Sigmoid colon (tissue), 6 donors: ENCODE measurements at regions not wholly inside any gene's neighbourhood (a gene's known extent, or its start where the extent isn't known, plus 50 kb on each side); places are given as distances from the start of the nearest gene placed in this dataset.

Experiments used
- DNase-seq: peaks from one replicate; pipeline ENCODE4 v3.0.0-alpha.2; 2019
- H3K27ac ChIP-seq, 4 donors: fragments of 200-600 bp; sonication (generic); one replicate each; pipeline ENCODE4 v1.5.1; 2016 to 2019; ENCODE audit warnings: mild to moderate bottlenecking in 1 of 4
- H3K27me3 ChIP-seq, 3 donors: fragments of 200-600 bp; sonication (generic); one replicate each; pipeline ENCODE4 v1.5.1; 2019; ENCODE audit warnings: mild to moderate bottlenecking in 1 of 3
- H3K36me3 ChIP-seq, 4 donors: fragments of 200-600 bp; sonication (generic); one replicate each; pipeline ENCODE4 v1.5.1; 2016 to 2019
- H3K4me1 ChIP-seq, 4 donors: fragments of 200-600 bp; sonication (generic); one replicate each; pipeline ENCODE4 v1.5.1; 2017 to 2019
- H3K4me3 ChIP-seq, 4 donors: fragments of 200-600 bp; sonication (generic); one replicate each; pipeline ENCODE4 v1.5.1; 2017 to 2019; ENCODE audit warnings: mild to moderate bottlenecking in 2 of 4, moderate library complexity in 1 of 4
- H3K9me3 ChIP-seq, 4 donors: fragments of 200-600 bp in 3 of 4; sonication (generic) in 3 of 4; one replicate each; pipeline versions ENCODE4 v1.5.1 to v1.6.1; 2013 to 2019
- EP300 ChIP-seq, 4 donors: sonication (generic); formaldehyde crosslinking; IDR thresholded peaks; one replicate each; pipeline ENCODE4 v1.6.1; 2017; ENCODE audit warnings: antibody characterized with exemption in 4 of 4
- POLR2A ChIP-seq, 2 donors: fragments of 450-650 bp; IDR thresholded peaks; one replicate each; pipeline ENCODE4 v1.6.1; 2016; ENCODE audit warnings: antibody characterized with exemption in 2 of 2, mild to moderate bottlenecking in 2 of 2, moderate library complexity in 2 of 2
- POLR2AphosphoS5 ChIP-seq, 4 donors: sonication (generic); formaldehyde crosslinking; IDR thresholded peaks; one replicate each; pipeline ENCODE4 v1.6.1; 2017; ENCODE audit warnings: antibody characterized with exemption in 4 of 4
- WGBS, 2 donors: extraction: QIAGEN DNeasy Blood & Tissue Kit; methylation state at CpG; one replicate each; pipeline ENCODE4 v1.1.7; 2013; 5-methylcytosine and 5-hydroxymethylcytosine counted together
- intact Hi-C: fragments of 100-400 bp; cut with DNase I; formaldehyde crosslinking; loops from one replicate; pipeline ENCODE4 v1.15.1; 2023
- TF ChIP-seq, protein P1 (sequence below), 4 experiments: fragments of 450-650 bp in 3 of 4; fragments of 200-600 bp in 1 of 4; IDR thresholded peaks; one replicate each; pipeline ENCODE4 v1.5.1; 2016 to 2019; ENCODE audit warnings: antibody characterized with exemption in 4 of 4, mild to moderate bottlenecking in 3 of 4, moderate library complexity in 2 of 4
- donor health status: healthy with polysubstance abuse.
- donor health status: healthy.

DNA sequence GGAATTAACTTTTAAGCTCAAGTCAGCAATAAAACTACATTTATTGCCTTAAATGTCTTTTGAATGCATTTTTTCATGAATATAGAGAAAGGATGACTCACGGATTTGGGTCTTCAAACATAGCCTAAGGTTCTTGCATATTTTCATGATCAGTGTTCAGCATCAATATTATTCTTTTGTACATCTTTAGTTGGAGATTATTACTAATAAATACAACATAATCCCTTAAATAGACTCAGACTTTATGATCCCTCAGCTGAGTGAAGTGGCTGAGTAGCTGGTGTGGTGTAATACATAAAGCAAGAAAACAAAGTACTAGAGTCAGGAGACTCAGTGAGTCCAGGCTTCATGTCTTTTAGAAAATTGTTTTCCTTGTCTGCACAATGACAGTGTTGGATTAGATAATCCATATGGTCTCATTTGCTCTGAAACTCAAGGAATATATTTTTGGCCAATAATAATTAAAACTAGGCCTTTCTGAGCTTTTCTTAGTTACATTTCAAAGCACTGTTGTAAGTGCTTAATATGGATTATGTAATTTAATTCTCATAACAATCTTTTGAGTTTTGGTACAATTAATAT lies 78.3 kb upstream of the UNC5C start:
- no peaks in the 10 kb centered on the region for H3K36me3 ChIP-seq
- 63 to 77% methylated on average over 1 of the region's 1 CpG for WGBS, 2 donors
- no peak for DNase-seq
- H3K27ac ChIP-seq: no peak overlapping the region
- H3K4me1 ChIP-seq: no peaks in the 10 kb centered on the region
- no peaks in the 10 kb centered on the region for H3K9me3 ChIP-seq
- intact Hi-C loops: no loop called here
- H3K4me3 ChIP-seq: no peak overlapping the region
- no peaks in the 10 kb centered on the region for H3K27me3 ChIP-seq
- TF ChIP-seq POLR2A (IDR thresholded peaks at IDR 0.05) (no peak), POLR2AphosphoS5 (IDR thresholded peaks at IDR 0.05) (no peak), EP300 (IDR thresholded peaks at IDR 0.05) (no peak)
- TF ChIP-seq, protein P1, sequence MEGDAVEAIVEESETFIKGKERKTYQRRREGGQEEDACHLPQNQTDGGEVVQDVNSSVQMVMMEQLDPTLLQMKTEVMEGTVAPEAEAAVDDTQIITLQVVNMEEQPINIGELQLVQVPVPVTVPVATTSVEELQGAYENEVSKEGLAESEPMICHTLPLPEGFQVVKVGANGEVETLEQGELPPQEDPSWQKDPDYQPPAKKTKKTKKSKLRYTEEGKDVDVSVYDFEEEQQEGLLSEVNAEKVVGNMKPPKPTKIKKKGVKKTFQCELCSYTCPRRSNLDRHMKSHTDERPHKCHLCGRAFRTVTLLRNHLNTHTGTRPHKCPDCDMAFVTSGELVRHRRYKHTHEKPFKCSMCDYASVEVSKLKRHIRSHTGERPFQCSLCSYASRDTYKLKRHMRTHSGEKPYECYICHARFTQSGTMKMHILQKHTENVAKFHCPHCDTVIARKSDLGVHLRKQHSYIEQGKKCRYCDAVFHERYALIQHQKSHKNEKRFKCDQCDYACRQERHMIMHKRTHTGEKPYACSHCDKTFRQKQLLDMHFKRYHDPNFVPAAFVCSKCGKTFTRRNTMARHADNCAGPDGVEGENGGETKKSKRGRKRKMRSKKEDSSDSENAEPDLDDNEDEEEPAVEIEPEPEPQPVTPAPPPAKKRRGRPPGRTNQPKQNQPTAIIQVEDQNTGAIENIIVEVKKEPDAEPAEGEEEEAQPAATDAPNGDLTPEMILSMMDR (IDR thresholded peaks at IDR 0.05): no peak

DNA sequence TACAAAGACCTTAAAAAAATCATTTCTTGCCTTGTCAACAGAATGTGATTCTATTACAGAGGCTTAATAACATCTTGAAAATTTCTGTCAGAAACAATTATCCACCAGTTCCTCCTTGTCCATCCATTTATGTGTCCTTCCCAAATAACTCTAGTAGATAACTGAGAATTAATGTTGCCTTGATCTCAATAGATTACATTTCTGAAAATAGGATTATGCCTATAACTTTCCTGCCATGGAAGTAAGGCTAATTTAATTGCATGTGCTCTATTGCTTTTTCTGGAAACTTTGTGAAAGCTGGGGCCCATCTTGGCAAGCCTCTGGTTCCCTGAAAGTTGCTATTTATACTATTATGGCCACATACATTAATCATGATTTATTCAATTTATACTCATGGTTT lies 76.2 kb upstream of the UNC5C start:
- H3K4me1 ChIP-seq: no peaks in the 10 kb centered on the region
- DNase-seq: no peak
- no peaks in the 10 kb centered on the region for H3K36me3 ChIP-seq
- intact Hi-C loops: no loop called here
- no peak overlapping the region for H3K4me3 ChIP-seq
- TF ChIP-seq, protein P1 (IDR thresholded peaks at IDR 0.05): no peak
- no peak for TF ChIP-seq POLR2A (IDR thresholded peaks at IDR 0.05)
- no peak for TF ChIP-seq POLR2AphosphoS5 (IDR thresholded peaks at IDR 0.05)
- no peak for TF ChIP-seq EP300 (IDR thresholded peaks at IDR 0.05)
- H3K27ac ChIP-seq: no peak overlapping the region
- H3K27me3 ChIP-seq: no peaks in the 10 kb centered on the region
- no peaks in the 10 kb centered on the region for H3K9me3 ChIP-seq

DNA sequence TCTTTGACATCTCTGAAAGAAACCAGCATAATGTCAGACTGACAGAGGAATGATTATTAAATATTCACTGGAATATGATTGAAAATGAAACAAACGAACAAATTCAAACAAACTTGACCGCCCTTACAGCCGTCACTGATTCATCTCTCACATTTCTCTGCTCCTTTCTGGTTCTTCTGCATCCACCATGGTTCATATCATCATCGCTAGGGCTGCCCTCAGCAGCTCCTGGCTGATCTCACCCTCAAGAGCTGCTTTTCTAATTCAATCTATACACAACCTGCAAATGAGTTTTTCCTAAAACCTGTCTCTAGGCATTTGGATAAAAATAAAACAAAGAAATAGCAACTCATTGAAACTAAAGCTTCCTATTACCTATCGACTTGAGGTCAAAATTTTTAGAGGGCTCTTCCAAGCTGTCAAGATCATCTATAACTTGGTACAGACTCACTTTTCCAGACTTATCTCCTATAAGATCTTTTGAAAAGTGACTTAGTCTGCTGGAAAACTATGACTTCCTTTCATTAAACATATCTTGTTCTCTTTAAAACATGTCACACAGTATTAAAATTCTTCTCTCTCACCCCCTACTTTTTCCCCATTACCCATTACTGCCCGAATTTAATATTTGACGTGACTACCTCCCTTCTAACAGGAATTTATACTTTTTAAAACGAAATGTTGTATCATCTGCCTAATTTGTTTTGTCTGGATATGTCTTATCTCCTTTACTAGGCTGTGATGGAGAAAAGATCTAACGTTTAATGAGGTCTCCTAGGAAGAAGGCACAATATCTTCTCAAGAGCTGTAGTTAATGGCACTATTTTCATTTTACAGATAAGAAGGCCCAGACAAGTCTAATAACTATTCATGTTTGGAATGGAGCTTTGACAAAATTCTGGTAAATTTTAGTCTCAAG lies 71.0 kb upstream of the UNC5C start:
- TF ChIP-seq EP300 (IDR thresholded peaks at IDR 0.05) (no peak), POLR2A (IDR thresholded peaks at IDR 0.05) (no peak), POLR2AphosphoS5 (IDR thresholded peaks at IDR 0.05) (no peak)
- TF ChIP-seq, protein P1 (IDR thresholded peaks at IDR 0.05): no peak
- Histone ChIP-seq H3K9me3 (no peaks in the 10 kb centered on the region), H3K4me3 (no peak overlapping the region), H3K36me3 (no peaks in the 10 kb centered on the region), H3K27me3 (no peaks in the 10 kb centered on the region), H3K27ac (no peak overlapping the region), H3K4me1 (no peaks in the 10 kb centered on the region)
- WGBS, 2 donors: 85 to 86% methylated on average over 9 of the region's 9 CpGs
- intact Hi-C loops: no loop called here
- no peak for DNase-seq

DNA sequence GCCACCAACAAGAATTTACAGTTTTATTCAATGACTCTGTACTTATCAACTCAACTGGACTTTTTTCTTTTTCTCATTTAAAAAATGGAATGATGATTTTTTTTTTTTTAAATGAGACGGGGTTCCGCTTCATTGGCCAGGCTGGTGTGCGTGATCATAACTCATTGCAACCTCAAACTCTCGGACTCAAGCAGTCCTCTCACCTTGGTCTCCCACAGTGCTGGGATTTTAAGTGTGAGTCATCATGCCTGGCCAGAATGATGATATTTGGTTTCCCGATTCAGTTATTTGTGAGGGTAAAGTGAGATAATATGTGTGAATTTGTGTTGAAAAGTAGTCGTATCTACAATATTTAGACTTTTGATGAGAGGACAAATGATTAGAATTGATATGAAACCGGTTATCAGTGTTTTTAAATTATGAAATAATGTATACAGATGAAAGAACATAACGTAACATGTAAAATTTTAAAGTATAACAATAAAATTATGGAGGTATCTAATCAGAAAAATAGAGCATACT lies 66.0 kb upstream of the UNC5C start:
- Histone ChIP-seq H3K4me3 (no peak overlapping the region), H3K4me1 (no peaks in the 10 kb centered on the region), H3K36me3 (no peaks in the 10 kb centered on the region), H3K9me3 (no peaks in the 10 kb centered on the region), H3K27me3 (no peaks in the 10 kb centered on the region), H3K27ac (no peak overlapping the region)
- intact Hi-C loops: no loop called here
- TF ChIP-seq, protein P1 (IDR thresholded peaks at IDR 0.05): no peak
- TF ChIP-seq POLR2AphosphoS5 (IDR thresholded peaks at IDR 0.05): no peak
- no peak for TF ChIP-seq POLR2A (IDR thresholded peaks at IDR 0.05)
- TF ChIP-seq EP300 (IDR thresholded peaks at IDR 0.05): no peak
- DNase-seq: no peak
- WGBS, 2 donors: 86 to 91% methylated on average over 8 of the region's 8 CpGs
